ENCODE measurements at regions not wholly inside any gene's neighbourhood (a gene's known extent, or its start where the extent isn't known, plus 50 kb on each side); places are given as distances from the start of the nearest gene placed in this dataset.

DNA sequence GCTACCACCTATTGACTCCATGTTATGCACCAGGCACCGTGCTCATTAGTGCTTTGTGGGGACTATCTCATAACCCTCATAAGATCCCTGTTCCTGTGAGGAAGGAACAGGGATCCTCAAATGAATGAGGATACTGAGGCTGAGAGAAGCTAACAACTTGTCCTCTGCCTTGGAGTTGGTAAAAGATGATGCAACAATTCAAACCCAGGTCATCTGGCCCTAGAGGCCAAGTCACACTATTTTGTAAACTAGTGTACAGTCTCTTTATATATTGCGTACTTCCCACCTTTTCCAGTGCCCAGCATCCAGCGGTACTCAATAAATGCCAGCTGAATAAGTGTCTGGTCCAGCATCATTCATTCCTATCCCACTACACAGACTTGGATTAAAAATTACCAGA lies 92.6 kb downstream of the RCN1 start:
- TF ChIP-seq POLR2A (IDR thresholded peaks at IDR 0.05): no peak
- TF ChIP-seq, protein P1, sequence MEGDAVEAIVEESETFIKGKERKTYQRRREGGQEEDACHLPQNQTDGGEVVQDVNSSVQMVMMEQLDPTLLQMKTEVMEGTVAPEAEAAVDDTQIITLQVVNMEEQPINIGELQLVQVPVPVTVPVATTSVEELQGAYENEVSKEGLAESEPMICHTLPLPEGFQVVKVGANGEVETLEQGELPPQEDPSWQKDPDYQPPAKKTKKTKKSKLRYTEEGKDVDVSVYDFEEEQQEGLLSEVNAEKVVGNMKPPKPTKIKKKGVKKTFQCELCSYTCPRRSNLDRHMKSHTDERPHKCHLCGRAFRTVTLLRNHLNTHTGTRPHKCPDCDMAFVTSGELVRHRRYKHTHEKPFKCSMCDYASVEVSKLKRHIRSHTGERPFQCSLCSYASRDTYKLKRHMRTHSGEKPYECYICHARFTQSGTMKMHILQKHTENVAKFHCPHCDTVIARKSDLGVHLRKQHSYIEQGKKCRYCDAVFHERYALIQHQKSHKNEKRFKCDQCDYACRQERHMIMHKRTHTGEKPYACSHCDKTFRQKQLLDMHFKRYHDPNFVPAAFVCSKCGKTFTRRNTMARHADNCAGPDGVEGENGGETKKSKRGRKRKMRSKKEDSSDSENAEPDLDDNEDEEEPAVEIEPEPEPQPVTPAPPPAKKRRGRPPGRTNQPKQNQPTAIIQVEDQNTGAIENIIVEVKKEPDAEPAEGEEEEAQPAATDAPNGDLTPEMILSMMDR (IDR thresholded peaks at IDR 0.05 in 4 of 5, conservative IDR thresholded peaks at IDR 0.05 in 1 of 5): no peak

All from gastrocnemius medialis (tissue), 4 donors.